HCT116 (cell line): ENCODE measurements at regions not wholly inside any gene's neighbourhood (a gene's known extent, or its start where the extent isn't known, plus 50 kb on each side); places are given as distances from the start of the nearest gene placed in this dataset.

Experiments
- ATAC-seq: fragments of 200-7000 bp; cut with Tn5 transposase; 2 replicates; pipeline ENCODE4 v1.9.1; 2020; ENCODE audit warnings: mild to moderate bottlenecking, moderate library complexity
- BruUV-seq: library from RNA; stranded (reverse); fragments of 400-500 nt; replicated peaks from 2 replicates; lab custom pipeline; 2021; lab: Mats Ljungman, UMichigan
- CTCF ChIA-PET: fragments of 300-600 bp; sonication (Branson Sonifier 250); formaldehyde crosslinking; loops from one replicate; lab custom pipeline; 2021; ENCODE audit warnings: antibody characterized with exemption; lab: Charles Lee
- POLR2A ChIA-PET: fragments of 300-600, 350-600 bp; sonication (Branson Sonifier 250); formaldehyde crosslinking; loops from one replicate; lab custom pipeline; 2021; ENCODE audit warnings: antibody characterized with exemption; lab: Charles Lee
- RAD21 ChIA-PET, 2 experiments: fragments of 300-600 bp; sonication (Branson Sonifier 250); formaldehyde crosslinking; loops; one replicate each; lab custom pipeline; 2023; ENCODE audit warnings: low total read pairs in 2 of 2; ENCODE audit not compliant: uncharacterized antibody in 2 of 2, unreplicated experiment in 2 of 2, low non-redundant PET in 1 of 2; lab: Charles Lee
- DNase-seq: peaks from one replicate; pipeline ENCODE4 v3.0.0-alpha.2; 2010; ENCODE audit warnings: low read depth, low spot score
- H2AFZ ChIP-seq: fragments of 200-600 bp; shearing (Covaris generic), sonication (generic); 2 replicates; pipeline ENCODE4 v1.6.1; 2017; ENCODE audit warnings: low read depth, mixed run types, mixed read lengths, antibody characterized with exemption, low read length; ENCODE audit not compliant: poor library complexity, severe bottlenecking
- H3K27ac ChIP-seq: 2 replicates; pipeline ENCODE4 v1.5.1; 2012; ENCODE audit warnings: low read depth, low read length
- H3K27me3 ChIP-seq: fragments of 200-600 bp; sonication (generic); 2 replicates; pipeline ENCODE4 v1.6.1; 2016; ENCODE audit warnings: mixed run types, low read length, mixed read lengths; ENCODE audit not compliant: insufficient read depth
- H3K36me3 ChIP-seq, 2 experiments: fragments of 200-500 bp in 1 of 2; fragments of 200-600 bp in 1 of 2; sonication (Bioruptor generic) in 1 of 2; sonication (generic) in 1 of 2; 2 replicates each; pipeline versions ENCODE4 v1.5.1 to v1.6.1; 2014 to 2016; ENCODE audit warnings: low read length in 2 of 2, inconsistent platforms in 1 of 2, mixed read lengths in 1 of 2, mixed run types in 1 of 2; ENCODE audit not compliant: insufficient read depth in 2 of 2, control insufficient read depth in 1 of 2
- H3K4me1 ChIP-seq, 2 experiments: fragments of 200-600 bp in 1 of 2; sonication (generic) in 1 of 2; 2 replicates each; pipeline versions ENCODE4 v1.5.1 to v1.6.1; 2012 to 2017; ENCODE audit warnings: low read length in 2 of 2, inconsistent platforms in 1 of 2, mild to moderate bottlenecking in 1 of 2, mixed read lengths in 1 of 2, mixed run types in 1 of 2, moderate library complexity in 1 of 2; ENCODE audit not compliant: insufficient read depth in 2 of 2, control insufficient read depth in 1 of 2
- H3K4me2 ChIP-seq: fragments of 200-600 bp; sonication (generic); 2 replicates; pipeline ENCODE4 v1.6.1; 2017; ENCODE audit warnings: mixed run types, low read length, mixed read lengths
- H3K4me3 ChIP-seq, 2 experiments: fragments of 200-600 bp in 1 of 2; sonication (generic) in 1 of 2; replicated peaks in 1 of 2; 2 replicates each; pipeline ENCODE4 v1.5.1; 2011 to 2016; ENCODE audit warnings: low read length in 2 of 2, control low read depth in 1 of 2, low read depth in 1 of 2, mild to moderate bottlenecking in 1 of 2, mixed read lengths in 1 of 2, mixed run types in 1 of 2
- H3K79me2 ChIP-seq: fragments of 200-600 bp; sonication (generic); 2 replicates; pipeline ENCODE4 v1.6.1; 2017; ENCODE audit warnings: mild to moderate bottlenecking, mixed run types, low read length, moderate library complexity, mixed read lengths; ENCODE audit not compliant: insufficient read depth
- H3K9ac ChIP-seq: fragments of 200-600 bp; sonication (generic); 2 replicates; pipeline ENCODE4 v1.6.1; 2016; ENCODE audit warnings: low read length, mixed read lengths
- H3K9me2 ChIP-seq: fragments of 200-600 bp; sonication (generic), shearing (Covaris generic); 2 replicates; pipeline ENCODE4 v1.6.1; 2017; ENCODE audit warnings: mixed run types, mild to moderate bottlenecking, moderate library complexity; ENCODE audit not compliant: insufficient read depth
- H3K9me3 ChIP-seq, 2 experiments: fragments of 200-500 bp in 1 of 2; fragments of 200-600 bp in 1 of 2; sonication (Bioruptor generic) in 1 of 2; sonication (generic) in 1 of 2; 2 replicates each; pipeline ENCODE4 v1.6.1; 2014 to 2017; ENCODE audit warnings: low read length in 2 of 2, mixed read lengths in 2 of 2, inconsistent platforms in 1 of 2, low read depth in 1 of 2, mild to moderate bottlenecking in 1 of 2, mixed run types in 1 of 2, moderate library complexity in 1 of 2; ENCODE audit not compliant: control insufficient read depth in 1 of 2, insufficient read depth in 1 of 2
- H4K20me1 ChIP-seq: fragments of 200-600 bp; sonication (generic), shearing (Covaris generic); 2 replicates; pipeline ENCODE4 v1.6.1; 2017; ENCODE audit warnings: mixed run types, mild to moderate bottlenecking, moderate library complexity; ENCODE audit not compliant: insufficient read depth
- CEBPB ChIP-seq: IDR thresholded peaks from 2 replicates; pipeline ENCODE4 v1.6.1; 2012; ENCODE audit warnings: low read depth
- EZH2phosphoT487 ChIP-seq: fragments of 200-600 bp; IDR thresholded peaks from 2 replicates; pipeline ENCODE4 v1.6.1; 2018; ENCODE audit warnings: antibody characterized with exemption, borderline replicate concordance
- FOSL1 ChIP-seq: IDR thresholded peaks from 2 replicates; pipeline ENCODE4 v1.6.1; 2012; ENCODE audit warnings: low read depth
- JUND ChIP-seq: IDR thresholded peaks from 2 replicates; pipeline ENCODE4 v1.6.1; 2012
- SRF ChIP-seq: IDR thresholded peaks from 2 replicates; pipeline ENCODE4 v1.6.1; 2012; ENCODE audit warnings: low read depth
- TCF7L2 ChIP-seq: IDR thresholded peaks from 2 replicates; pipeline ENCODE4 v1.7.0; 2011; ENCODE audit warnings: borderline replicate concordance, inconsistent platforms; ENCODE audit not compliant: insufficient read depth, insufficient read length; ENCODE audit errors: extremely low read depth
- YY1 ChIP-seq: IDR thresholded peaks from 2 replicates; pipeline ENCODE4 v1.6.1; 2011; ENCODE audit warnings: low read length, low read depth, moderate library complexity, mild to moderate bottlenecking; ENCODE audit not compliant: insufficient replicate concordance; ENCODE audit errors: extremely low read depth
- intact Hi-C: fragments of 100-400 bp; cut with micrococcal nuclease; formaldehyde crosslinking; loops from 2 replicates; pipeline ENCODE4 v1.10.0; 2022
- TF ChIP-seq, protein P1 (sequence below): IDR thresholded peaks from 2 replicates; pipeline ENCODE4 v1.6.1; 2012
- TF ChIP-seq, protein P2 (sequence below): IDR thresholded peaks from 2 replicates; pipeline ENCODE4 v1.6.1; 2011; ENCODE audit warnings: mild to moderate bottlenecking, low read length, moderate library complexity; ENCODE audit not compliant: insufficient replicate concordance; ENCODE audit errors: extremely low read depth

DNA sequence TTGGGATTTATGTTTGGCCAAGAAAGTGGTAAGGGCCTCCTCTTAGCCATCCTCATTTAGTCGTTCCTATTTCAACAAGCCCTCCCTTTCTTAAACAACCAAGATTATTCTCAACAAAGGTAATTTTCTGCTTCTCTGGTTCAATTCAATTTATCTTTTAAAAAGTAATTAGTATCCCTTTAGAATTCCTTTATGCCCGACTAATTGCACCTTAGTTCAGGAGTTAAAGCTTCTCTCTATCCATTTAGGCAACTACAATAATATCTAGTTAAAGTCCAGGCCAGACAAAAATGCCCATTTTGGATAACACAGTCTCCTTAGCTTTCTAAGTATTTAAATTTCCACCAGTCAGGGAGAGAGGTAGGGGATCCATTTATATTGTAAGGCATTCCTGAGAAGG lies 136.7 kb upstream of the MAGI3 start:
- POLR2A ChIA-PET: no interaction called here
- Histone ChIP-seq H3K27me3 (no peaks in the 10 kb centered on the region), H3K9me2 (no peaks in the 10 kb centered on the region), H3K4me1 (no peaks in the 10 kb centered on the region), H3K9ac (no peak overlapping the region), H3K4me2 (no peak overlapping the region), H3K36me3 (no peaks in the 10 kb centered on the region), H3K4me3 (no peak overlapping the region), H3K79me2 (no peaks in the 10 kb centered on the region), H3K9me3 (no peaks in the 10 kb centered on the region), H4K20me1 (no peaks in the 10 kb centered on the region), H3K27ac (no peak overlapping the region), H2AFZ (no peak overlapping the region)
- no TSS peak for BruUV-seq
- ATAC-seq: no peak
- CTCF ChIA-PET: no interaction called here
- RAD21 ChIA-PET: no interaction called here
- intact Hi-C loops: no loop called here
- DNase-seq: no peak
- TF ChIP-seq SRF: no peak
- TF ChIP-seq, protein P1, sequence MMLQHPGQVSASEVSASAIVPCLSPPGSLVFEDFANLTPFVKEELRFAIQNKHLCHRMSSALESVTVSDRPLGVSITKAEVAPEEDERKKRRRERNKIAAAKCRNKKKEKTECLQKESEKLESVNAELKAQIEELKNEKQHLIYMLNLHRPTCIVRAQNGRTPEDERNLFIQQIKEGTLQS: no peak
- TF ChIP-seq TCF7L2: no peak
- TF ChIP-seq CEBPB: no peak
- TF ChIP-seq EZH2phosphoT487: no peak
- TF ChIP-seq JUND: no peak
- no peak for TF ChIP-seq YY1
- TF ChIP-seq FOSL1: no peak
- TF ChIP-seq, protein P2, sequence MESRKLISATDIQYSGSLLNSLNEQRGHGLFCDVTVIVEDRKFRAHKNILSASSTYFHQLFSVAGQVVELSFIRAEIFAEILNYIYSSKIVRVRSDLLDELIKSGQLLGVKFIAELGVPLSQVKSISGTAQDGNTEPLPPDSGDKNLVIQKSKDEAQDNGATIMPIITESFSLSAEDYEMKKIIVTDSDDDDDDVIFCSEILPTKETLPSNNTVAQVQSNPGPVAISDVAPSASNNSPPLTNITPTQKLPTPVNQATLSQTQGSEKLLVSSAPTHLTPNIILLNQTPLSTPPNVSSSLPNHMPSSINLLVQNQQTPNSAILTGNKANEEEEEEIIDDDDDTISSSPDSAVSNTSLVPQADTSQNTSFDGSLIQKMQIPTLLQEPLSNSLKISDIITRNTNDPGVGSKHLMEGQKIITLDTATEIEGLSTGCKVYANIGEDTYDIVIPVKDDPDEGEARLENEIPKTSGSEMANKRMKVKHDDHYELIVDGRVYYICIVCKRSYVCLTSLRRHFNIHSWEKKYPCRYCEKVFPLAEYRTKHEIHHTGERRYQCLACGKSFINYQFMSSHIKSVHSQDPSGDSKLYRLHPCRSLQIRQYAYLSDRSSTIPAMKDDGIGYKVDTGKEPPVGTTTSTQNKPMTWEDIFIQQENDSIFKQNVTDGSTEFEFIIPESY: no peak
